H9 (cell line): ENCODE measurements at regions not wholly inside any gene's neighbourhood (a gene's known extent, or its start where the extent isn't known, plus 50 kb on each side); places are given as distances from the start of the nearest gene placed in this dataset.

Experiments used
- DNase-seq: peaks from one replicate; pipeline ENCODE4 v3.0.0-alpha.2; 2017
- H2AFZ ChIP-seq: one replicate; pipeline ENCODE4 v1.6.1; 2013; ENCODE audit warnings: mild to moderate bottlenecking, low read length, control low read depth, moderate library complexity
- H2AK5ac ChIP-seq: 2 replicates; pipeline ENCODE4 v1.6.1; 2013; ENCODE audit warnings: low read length, control low read depth, mixed read lengths; ENCODE audit not compliant: insufficient read length
- H2BK120ac ChIP-seq: one replicate; pipeline ENCODE4 v1.6.1; 2013; ENCODE audit warnings: low read depth, mild to moderate bottlenecking, low read length, control low read depth, inconsistent platforms; ENCODE audit not compliant: poor library complexity, severe bottlenecking
- H2BK12ac ChIP-seq: 2 replicates; pipeline ENCODE4 v1.6.1; 2013; ENCODE audit warnings: low read length, control low read depth, mixed read lengths, low read depth; ENCODE audit not compliant: insufficient read length
- H2BK15ac ChIP-seq: 2 replicates; pipeline ENCODE4 v1.6.1; 2013; ENCODE audit warnings: low read depth, low read length, control low read depth
- H2BK20ac ChIP-seq: one replicate; pipeline ENCODE4 v1.6.1; 2013; ENCODE audit warnings: low read depth, mild to moderate bottlenecking, low read length, control low read depth, inconsistent platforms; ENCODE audit not compliant: poor library complexity, severe bottlenecking
- H2BK5ac ChIP-seq: 2 replicates; pipeline ENCODE4 v1.6.1; 2013; ENCODE audit warnings: low read length, control low read depth, mixed read lengths; ENCODE audit not compliant: insufficient read length
- H3K14ac ChIP-seq: 2 replicates; pipeline ENCODE4 v1.6.1; 2013; ENCODE audit warnings: low read length, control low read depth; ENCODE audit not compliant: insufficient read depth
- H3K18ac ChIP-seq: 2 replicates; pipeline ENCODE4 v1.6.1; 2013; ENCODE audit warnings: low read depth, mild to moderate bottlenecking, mixed read lengths, low read length, control low read depth; ENCODE audit not compliant: insufficient read length
- H3K23ac ChIP-seq: 2 replicates; pipeline ENCODE4 v1.6.1; 2013; ENCODE audit warnings: low read length, control low read depth, mixed read lengths, low read depth; ENCODE audit not compliant: insufficient read length
- H3K23me2 ChIP-seq: 2 replicates; pipeline ENCODE4 v1.6.1; 2013; ENCODE audit warnings: low read depth, mild to moderate bottlenecking, mixed read lengths, low read length, control low read depth; ENCODE audit not compliant: insufficient read length, poor library complexity, severe bottlenecking
- H3K27ac ChIP-seq: 2 replicates; pipeline ENCODE4 v1.5.1; 2013; ENCODE audit warnings: low read length, control low read depth, mixed read lengths, low read depth; ENCODE audit not compliant: insufficient read length
- H3K27me3 ChIP-seq: 2 replicates; pipeline ENCODE4 v1.6.1; 2013; ENCODE audit warnings: low read length, control low read depth, inconsistent platforms; ENCODE audit not compliant: insufficient read depth
- H3K4ac ChIP-seq: 2 replicates; pipeline ENCODE4 v1.6.1; 2013; ENCODE audit warnings: low read depth, mild to moderate bottlenecking, control low read depth, inconsistent platforms, low read length, moderate library complexity
- H3K4me1 ChIP-seq: 2 replicates; pipeline ENCODE4 v1.6.1; 2013; ENCODE audit warnings: low read length, control low read depth, inconsistent platforms; ENCODE audit not compliant: insufficient read depth
- H3K4me2 ChIP-seq: 2 replicates; pipeline ENCODE4 v1.6.1; 2013; ENCODE audit warnings: low read length, control low read depth, mixed read lengths; ENCODE audit not compliant: insufficient read length, insufficient read depth
- H3K56ac ChIP-seq: 2 replicates; pipeline ENCODE4 v1.6.1; 2013; ENCODE audit warnings: low read depth, mild to moderate bottlenecking, mixed read lengths, low read length, control low read depth; ENCODE audit not compliant: insufficient read length
- H3K79me1 ChIP-seq: 2 replicates; pipeline ENCODE4 v1.6.1; 2013; ENCODE audit warnings: low read depth, mild to moderate bottlenecking, moderate library complexity, low read length, control low read depth, inconsistent platforms; ENCODE audit not compliant: insufficient read depth, poor library complexity, severe bottlenecking
- H3K79me2 ChIP-seq: 2 replicates; pipeline ENCODE4 v1.6.1; 2013; ENCODE audit warnings: low read length, control low read depth, inconsistent platforms; ENCODE audit not compliant: insufficient read depth
- H3K9ac ChIP-seq: 2 replicates; pipeline ENCODE4 v1.6.1; 2013; ENCODE audit warnings: low read length, control low read depth, mixed read lengths; ENCODE audit not compliant: insufficient read length; ENCODE audit errors: extremely low read depth
- H3K9me3 ChIP-seq: one replicate; pipeline ENCODE4 v1.6.1; 2013; ENCODE audit warnings: low read depth, low read length, inconsistent platforms; ENCODE audit not compliant: control insufficient read depth
- H3T11ph ChIP-seq: one replicate; pipeline ENCODE4 v1.6.1; 2013; ENCODE audit warnings: mild to moderate bottlenecking, low read length, control low read depth, inconsistent platforms
- H4K20me1 ChIP-seq: one replicate; pipeline ENCODE4 v1.6.1; 2013; ENCODE audit not compliant: control insufficient read depth, insufficient read length, insufficient read depth
- H4K5ac ChIP-seq: 2 replicates; pipeline ENCODE4 v1.6.1; 2013; ENCODE audit warnings: low read depth, mild to moderate bottlenecking, mixed read lengths, low read length, control low read depth; ENCODE audit not compliant: insufficient read length
- H4K8ac ChIP-seq: replicated peaks from 2 replicates; pipeline ENCODE4 v1.6.1; 2013; ENCODE audit warnings: low read length, control low read depth, mixed read lengths, low read depth; ENCODE audit not compliant: insufficient read length
- H4K91ac ChIP-seq: 2 replicates; pipeline ENCODE4 v1.6.1; 2013; ENCODE audit warnings: low read depth, mild to moderate bottlenecking, moderate library complexity, mixed read lengths, low read length, control low read depth; ENCODE audit not compliant: insufficient read length
- H3K27ac Mint-ChIP-seq, 3 experiments: 2 replicates in 2 of 3; 3 replicates in 1 of 3; pipeline ENCODE4 v1.8.0; 2020 to 2021; ENCODE audit warnings: mixed read lengths in 3 of 3, mild to moderate bottlenecking in 1 of 3, moderate library complexity in 1 of 3
- H3K27me3 Mint-ChIP-seq: 2 replicates; pipeline ENCODE4 v1.8.0; 2021; ENCODE audit warnings: low read depth, mild to moderate bottlenecking, moderate library complexity, mixed read lengths
- H3K36me3 Mint-ChIP-seq, 3 experiments: 2 replicates in 2 of 3; 3 replicates in 1 of 3; pipeline ENCODE4 v1.8.0; 2020 to 2021; ENCODE audit warnings: low read depth in 3 of 3, mixed read lengths in 3 of 3; ENCODE audit not compliant: insufficient read depth in 1 of 3
- H3K4me1 Mint-ChIP-seq, 2 experiments: 2 replicates each; pipeline ENCODE4 v1.8.0; 2020; ENCODE audit warnings: mixed read lengths in 2 of 2
- H3K4me3 Mint-ChIP-seq, 2 experiments: 2 replicates in 1 of 2; 3 replicates in 1 of 2; pipeline ENCODE4 v1.8.0; 2020 to 2021; ENCODE audit warnings: mild to moderate bottlenecking in 2 of 2, mixed read lengths in 2 of 2, moderate library complexity in 1 of 2
- H3K9me3 Mint-ChIP-seq, 2 experiments: 2 replicates in 1 of 2; 3 replicates in 1 of 2; pipeline ENCODE4 v1.8.0; 2020; ENCODE audit warnings: mild to moderate bottlenecking in 2 of 2, mixed read lengths in 2 of 2, moderate library complexity in 1 of 2
- WGBS: extraction: QIAGEN DNeasy Blood & Tissue Kit; methylation state at CpG from one replicate; pipeline ENCODE4 v1.1.7; 2013; ENCODE audit warnings: missing lambda C conversion rate, low lambda C conversion rate, mixed read lengths; ENCODE audit not compliant: insufficient read length; ENCODE audit errors: extremely low coverage; 5-methylcytosine and 5-hydroxymethylcytosine counted together
- TF ChIP-seq, protein P1 (sequence below): fragments of 200-600 bp; sonication (generic); conservative IDR thresholded peaks from 3 replicates; pipeline ENCODE4 v1.8.0; 2021; ENCODE audit warnings: antibody characterized with exemption, mild to moderate bottlenecking

DNA sequence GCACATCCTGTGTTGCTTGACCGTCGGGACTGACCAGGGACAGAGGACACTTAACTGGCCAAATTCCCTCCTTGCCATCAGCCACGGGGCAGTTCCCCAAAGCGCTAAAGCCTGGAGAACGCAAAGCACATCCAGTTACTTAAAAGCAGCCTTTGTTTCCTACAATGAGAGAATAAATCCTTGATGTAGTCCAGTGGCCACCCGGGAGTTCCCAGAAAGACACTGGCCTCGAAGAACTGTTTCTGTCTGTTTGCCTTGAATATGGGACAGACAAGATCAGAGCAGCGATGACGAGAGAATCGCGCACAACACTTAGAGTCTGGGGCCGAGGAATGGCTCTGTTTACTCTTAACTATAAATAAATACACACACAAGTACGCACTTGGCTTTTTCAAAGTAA, 102.2 kb downstream of the TNFAIP2 start:
- Mint-ChIP-seq H3K4me3 (no peak overlapping the region), H3K27ac (no peak overlapping the region; a peak in 1 of 7 replicates), H3K27me3 (peaks cover 21% of the 10 kb centered on the region), H3K36me3 (no peaks in the 10 kb centered on the region), H3K4me1 (peaks cover 22 to 29% of the 10 kb centered on the region in 2 experiments), H3K9me3 (no peaks in the 10 kb centered on the region)
- H4K91ac ChIP-seq = no peak overlapping the region
- H3K4me2 ChIP-seq = no peak overlapping the region
- no peak overlapping the region for H3K18ac ChIP-seq
- H3T11ph ChIP-seq = no peak overlapping the region
- H2AK5ac ChIP-seq = no peak overlapping the region
- H3K23me2 ChIP-seq = no peaks in the 10 kb centered on the region
- H3K9ac ChIP-seq = no peak overlapping the region
- H2BK12ac ChIP-seq = no peak overlapping the region
- no peak overlapping the region for H2AFZ ChIP-seq
- no peak overlapping the region for H3K23ac ChIP-seq
- H2BK15ac ChIP-seq = no peak overlapping the region
- no peak overlapping the region for H3K14ac ChIP-seq
- H2BK5ac ChIP-seq = no peak overlapping the region
- H3K4me1 ChIP-seq = no peaks in the 10 kb centered on the region; the same call in 1 of the 2 replicates
- WGBS = no CpG with 5 or more reads among the region's 13 CpGs
- H3K79me2 ChIP-seq = no peaks in the 10 kb centered on the region
- TF ChIP-seq, protein P1, sequence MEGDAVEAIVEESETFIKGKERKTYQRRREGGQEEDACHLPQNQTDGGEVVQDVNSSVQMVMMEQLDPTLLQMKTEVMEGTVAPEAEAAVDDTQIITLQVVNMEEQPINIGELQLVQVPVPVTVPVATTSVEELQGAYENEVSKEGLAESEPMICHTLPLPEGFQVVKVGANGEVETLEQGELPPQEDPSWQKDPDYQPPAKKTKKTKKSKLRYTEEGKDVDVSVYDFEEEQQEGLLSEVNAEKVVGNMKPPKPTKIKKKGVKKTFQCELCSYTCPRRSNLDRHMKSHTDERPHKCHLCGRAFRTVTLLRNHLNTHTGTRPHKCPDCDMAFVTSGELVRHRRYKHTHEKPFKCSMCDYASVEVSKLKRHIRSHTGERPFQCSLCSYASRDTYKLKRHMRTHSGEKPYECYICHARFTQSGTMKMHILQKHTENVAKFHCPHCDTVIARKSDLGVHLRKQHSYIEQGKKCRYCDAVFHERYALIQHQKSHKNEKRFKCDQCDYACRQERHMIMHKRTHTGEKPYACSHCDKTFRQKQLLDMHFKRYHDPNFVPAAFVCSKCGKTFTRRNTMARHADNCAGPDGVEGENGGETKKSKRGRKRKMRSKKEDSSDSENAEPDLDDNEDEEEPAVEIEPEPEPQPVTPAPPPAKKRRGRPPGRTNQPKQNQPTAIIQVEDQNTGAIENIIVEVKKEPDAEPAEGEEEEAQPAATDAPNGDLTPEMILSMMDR = no peak
- H2BK120ac ChIP-seq = no peak overlapping the region
- H4K20me1 ChIP-seq = no peaks in the 10 kb centered on the region
- no peak overlapping the region for H3K56ac ChIP-seq
- no peak overlapping the region for H4K8ac ChIP-seq
- H2BK20ac ChIP-seq = no peak overlapping the region
- no peak overlapping the region for H4K5ac ChIP-seq
- H3K79me1 ChIP-seq = no peaks in the 10 kb centered on the region
- H3K27me3 ChIP-seq = no peaks in the 10 kb centered on the region; the same call in 1 of the 2 replicates
- H3K9me3 ChIP-seq = no peaks in the 10 kb centered on the region
- H3K27ac ChIP-seq = no peak overlapping the region
- H3K4ac ChIP-seq = no peak overlapping the region
- DNase-seq = no peak
